ENCODE measurements at regions not wholly inside any gene's neighbourhood (a gene's known extent, or its start where the extent isn't known, plus 50 kb on each side); places are given as distances from the start of the nearest gene placed in this dataset.

DNA sequence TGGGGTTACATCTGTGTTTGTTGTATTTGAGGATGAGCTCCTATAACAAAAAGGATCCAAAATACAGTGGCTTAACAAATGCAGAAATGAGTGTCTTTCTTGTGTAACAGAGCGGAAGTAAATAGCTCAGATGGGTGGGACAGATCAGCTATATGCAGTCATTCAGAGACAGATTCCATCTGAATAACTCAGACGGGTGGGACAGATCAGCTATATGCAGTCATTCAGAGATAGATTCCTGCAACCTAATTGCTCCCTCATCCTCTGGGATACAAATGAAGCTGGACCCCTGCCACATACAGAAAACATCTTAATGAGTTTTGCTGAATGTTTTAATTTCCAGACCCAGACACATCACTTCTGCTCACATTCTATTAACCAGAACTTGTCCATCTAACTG lies 332.3 kb downstream of the BCKDHB start:
- TF ChIP-seq, protein P1, sequence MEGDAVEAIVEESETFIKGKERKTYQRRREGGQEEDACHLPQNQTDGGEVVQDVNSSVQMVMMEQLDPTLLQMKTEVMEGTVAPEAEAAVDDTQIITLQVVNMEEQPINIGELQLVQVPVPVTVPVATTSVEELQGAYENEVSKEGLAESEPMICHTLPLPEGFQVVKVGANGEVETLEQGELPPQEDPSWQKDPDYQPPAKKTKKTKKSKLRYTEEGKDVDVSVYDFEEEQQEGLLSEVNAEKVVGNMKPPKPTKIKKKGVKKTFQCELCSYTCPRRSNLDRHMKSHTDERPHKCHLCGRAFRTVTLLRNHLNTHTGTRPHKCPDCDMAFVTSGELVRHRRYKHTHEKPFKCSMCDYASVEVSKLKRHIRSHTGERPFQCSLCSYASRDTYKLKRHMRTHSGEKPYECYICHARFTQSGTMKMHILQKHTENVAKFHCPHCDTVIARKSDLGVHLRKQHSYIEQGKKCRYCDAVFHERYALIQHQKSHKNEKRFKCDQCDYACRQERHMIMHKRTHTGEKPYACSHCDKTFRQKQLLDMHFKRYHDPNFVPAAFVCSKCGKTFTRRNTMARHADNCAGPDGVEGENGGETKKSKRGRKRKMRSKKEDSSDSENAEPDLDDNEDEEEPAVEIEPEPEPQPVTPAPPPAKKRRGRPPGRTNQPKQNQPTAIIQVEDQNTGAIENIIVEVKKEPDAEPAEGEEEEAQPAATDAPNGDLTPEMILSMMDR (IDR thresholded peaks at IDR 0.05; ENCODE audit: low read depth, low read length, missing control alignments) = no peak
- no peak for DNase-seq (ENCODE audit: low read depth)
- in situ Hi-C loops (cut with HindIII; ENCODE audit: low sequenced_read_pairs) = no loop called here
- no peak overlapping the region for H3K4me3 ChIP-seq (ENCODE audit: low read depth, low read length)

DNA sequence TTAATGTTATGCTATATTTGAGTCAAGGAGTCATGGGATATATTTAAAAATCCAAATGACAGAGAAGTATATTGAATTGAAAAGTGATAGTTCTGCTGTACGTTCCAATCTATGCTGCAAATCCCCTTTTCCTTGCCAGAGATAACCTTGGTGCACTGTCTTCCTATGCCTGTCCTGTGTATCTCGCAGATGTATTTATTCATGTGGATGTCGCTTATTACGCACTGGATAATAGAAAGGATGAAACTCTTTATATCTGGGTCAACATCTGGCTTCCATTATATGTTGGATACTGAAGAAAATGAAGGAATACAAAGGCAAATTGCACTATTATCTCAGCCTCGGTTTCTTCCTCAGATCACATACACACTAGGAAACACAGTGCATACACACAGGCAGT lies 331.3 kb downstream of the BCKDHB start:
- no peak overlapping the region for H3K4me3 ChIP-seq (ENCODE audit: low read depth, low read length)
- in situ Hi-C loops (cut with HindIII; ENCODE audit: low sequenced_read_pairs) = no loop called here
- TF ChIP-seq, protein P1 (IDR thresholded peaks at IDR 0.05; ENCODE audit: low read depth, low read length, missing control alignments) = no peak
- DNase-seq (ENCODE audit: low read depth) = no peak

DNA sequence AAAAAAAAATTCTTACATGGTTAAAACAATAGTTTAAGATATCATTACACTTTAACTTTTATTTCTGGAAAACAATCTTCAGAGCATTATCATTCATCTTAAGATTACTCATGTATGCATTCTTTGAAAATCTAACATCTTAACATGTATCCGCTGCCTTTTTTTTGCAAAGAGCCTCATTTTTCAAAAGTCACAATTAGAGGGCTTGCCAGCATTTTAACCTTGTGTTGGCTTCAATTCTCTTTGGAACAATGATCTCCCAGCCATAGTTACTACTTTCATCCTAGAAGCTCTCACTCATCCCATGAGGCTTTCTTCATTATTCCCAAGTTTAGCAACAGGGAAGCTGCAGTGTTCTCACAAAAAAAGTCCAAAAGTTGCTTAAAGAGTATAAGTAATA lies 330.8 kb downstream of the BCKDHB start:
- TF ChIP-seq, protein P1 (IDR thresholded peaks at IDR 0.05; ENCODE audit: low read depth, low read length, missing control alignments) = no peak
- DNase-seq (ENCODE audit: low read depth) = no peak
- in situ Hi-C loops (cut with HindIII; ENCODE audit: low sequenced_read_pairs) = no loop called here
- no peak overlapping the region for H3K4me3 ChIP-seq (ENCODE audit: low read depth, low read length)

DNA sequence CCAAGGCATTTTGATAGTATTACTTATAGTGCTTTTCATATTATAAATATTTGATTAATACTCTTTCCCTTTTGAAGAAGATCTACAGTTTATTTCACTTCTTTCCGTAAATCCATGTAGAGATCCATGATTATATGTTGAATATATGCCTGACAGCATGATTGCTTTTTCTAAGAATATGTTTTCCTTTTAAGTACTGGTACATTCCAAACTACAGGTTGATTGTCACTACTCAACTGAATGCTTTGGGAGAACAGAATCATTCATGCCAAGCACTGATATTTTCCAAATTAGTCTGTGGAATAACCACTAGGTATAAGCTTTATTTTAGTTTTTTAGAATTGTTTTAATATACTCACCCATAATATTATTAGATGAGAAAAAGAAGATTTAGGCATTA lies 330.2 kb downstream of the BCKDHB start:
- no peak for DNase-seq (ENCODE audit: low read depth)
- no peak overlapping the region for H3K4me3 ChIP-seq (ENCODE audit: low read depth, low read length)
- in situ Hi-C loops (cut with HindIII; ENCODE audit: low sequenced_read_pairs) = no loop called here
- TF ChIP-seq, protein P1 (IDR thresholded peaks at IDR 0.05; ENCODE audit: low read depth, low read length, missing control alignments) = no peak

DNA sequence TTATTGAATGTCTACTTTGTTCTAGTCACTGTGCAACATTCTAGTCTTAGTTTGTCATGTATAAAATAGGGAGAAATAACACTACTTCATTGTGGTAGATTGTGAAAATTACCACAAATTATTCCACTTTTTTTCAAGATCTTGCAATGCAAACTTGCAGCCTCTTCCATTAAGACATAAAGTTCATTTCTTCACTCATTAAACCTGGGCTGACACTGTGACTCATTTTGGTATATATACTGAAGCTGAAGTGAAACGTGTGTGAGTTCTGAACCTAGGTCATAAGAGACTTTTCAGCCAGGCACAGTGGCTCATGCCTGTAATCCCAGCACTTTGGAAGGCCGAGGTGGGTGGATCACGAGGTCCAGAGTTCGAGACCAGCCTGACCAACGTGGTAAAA lies 329.0 kb downstream of the BCKDHB start:
- no peak overlapping the region for H3K4me3 ChIP-seq (ENCODE audit: low read depth, low read length)
- TF ChIP-seq, protein P1 (IDR thresholded peaks at IDR 0.05; ENCODE audit: low read depth, low read length, missing control alignments) = no peak
- DNase-seq (ENCODE audit: low read depth) = no peak
- in situ Hi-C loops (cut with HindIII; ENCODE audit: low sequenced_read_pairs) = no loop called here

DNA sequence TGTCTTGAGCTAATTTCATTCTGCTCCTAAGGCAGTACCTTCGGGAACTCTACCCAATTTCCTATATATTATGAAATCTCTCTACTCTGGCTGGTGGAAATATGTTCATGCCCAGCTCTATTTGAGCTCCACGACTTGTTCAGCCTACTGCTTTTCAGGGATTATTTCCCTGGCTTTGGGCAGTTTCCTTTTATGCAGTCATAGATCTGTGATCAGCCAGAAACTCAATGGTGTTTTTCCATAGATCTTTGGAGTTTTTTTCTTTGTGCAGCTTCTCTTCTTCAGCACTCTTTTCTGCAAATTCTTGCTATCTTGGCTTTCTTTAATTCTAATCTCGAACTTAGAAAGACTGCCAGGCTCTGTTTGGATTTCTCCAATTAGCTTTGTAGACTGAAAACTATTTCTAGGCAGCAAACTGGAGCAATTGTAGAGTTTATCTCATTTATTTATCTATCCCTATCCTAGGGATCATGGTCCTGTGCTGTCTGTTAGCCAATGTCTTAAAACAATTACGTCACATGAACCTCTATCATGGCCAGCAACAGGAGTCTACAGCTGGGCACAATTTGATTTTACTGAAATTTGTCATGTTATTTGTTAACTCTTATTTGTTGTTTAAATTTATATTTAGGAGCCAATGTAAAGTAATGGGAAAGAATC lies 328.4 kb downstream of the BCKDHB start:
- TF ChIP-seq, protein P1 (IDR thresholded peaks at IDR 0.05; ENCODE audit: low read depth, low read length, missing control alignments) = no peak
- DNase-seq (ENCODE audit: low read depth) = no peak
- H3K4me3 ChIP-seq (ENCODE audit: low read depth, low read length) = no peak overlapping the region
- in situ Hi-C loops (cut with HindIII; ENCODE audit: low sequenced_read_pairs) = no loop called here
